Stimulated activated naive CD4-positive, alpha-beta T cell treated with Interleukin-2 at 50 U/mL for 16 hours (primary cell): ENCODE measurements at regions not wholly inside any gene's neighbourhood (a gene's known extent, or its start where the extent isn't known, plus 50 kb on each side); places are given as distances from the start of the nearest gene placed in this dataset.

Source experiments
- DNase-seq: peaks from one replicate; lab custom pipeline; 2025; lab: John Stamatoyannopoulos, UW

GRCh38 chr11:86193297-86194095 lies 51.1 kb upstream of the EED start:
- peak; percentile 49 for DNase-seq

- DNase-seq: no peak
Observed at GRCh38 chr11:86192519-86193257, 51.9 kb upstream of the EED start.

- no peak for DNase-seq
Observed at GRCh38 chr11:86191874-86192273, 52.7 kb upstream of the EED start.

GRCh38 chr11:86187027-86187426 lies 57.5 kb upstream of the EED start:
- DNase-seq: no peak

- DNase-seq: no peak
Observed at GRCh38 chr11:86186386-86186785, 58.2 kb upstream of the EED start.

- DNase-seq: no peak
Observed at GRCh38 chr11:86185381-86185750, 59.2 kb upstream of the EED start.

- DNase-seq: no peak
Observed at GRCh38 chr11:86184728-86185380, 59.7 kb upstream of the EED start.

- peak; percentile 18 for DNase-seq
Observed at GRCh38 chr11:86183694-86184093, 60.9 kb upstream of the EED start.

- DNase-seq: peak; percentile 62
Observed at GRCh38 chr11:86182976-86183584, 61.5 kb upstream of the EED start.

GRCh38 chr11:86181379-86181778 lies 63.2 kb upstream of the EED start:
- no peak for DNase-seq

GRCh38 chr11:86180851-86181250 lies 63.7 kb upstream of the EED start:
- DNase-seq: no peak

- DNase-seq: no peak
Observed at GRCh38 chr11:86180423-86180822, 64.1 kb upstream of the EED start.

GRCh38 chr11:86179646-86180064 lies 64.9 kb upstream of the EED start:
- DNase-seq: no peak

GRCh38 chr11:86177302-86177701 lies 67.3 kb upstream of the EED start:
- DNase-seq: no peak

GRCh38 chr11:86176165-86176884 lies 68.2 kb upstream of the EED start:
- peak; percentile 45 for DNase-seq

- DNase-seq: no peak
Observed at GRCh38 chr11:86175626-86176025, 68.9 kb upstream of the EED start.

- DNase-seq: no peak
Observed at GRCh38 chr11:86175191-86175590, 69.4 kb upstream of the EED start.

GRCh38 chr11:86174101-86175046 lies 70.2 kb upstream of the EED start:
- no peak for DNase-seq

GRCh38 chr11:86172894-86173293 lies 71.7 kb upstream of the EED start:
- DNase-seq: no peak

- DNase-seq: no peak
Observed at GRCh38 chr11:86171627-86172026, 72.9 kb upstream of the EED start.
